ENCODE measurements at regions not wholly inside any gene's neighbourhood (a gene's known extent, or its start where the extent isn't known, plus 50 kb on each side); places are given as distances from the start of the nearest gene placed in this dataset.

DNA sequence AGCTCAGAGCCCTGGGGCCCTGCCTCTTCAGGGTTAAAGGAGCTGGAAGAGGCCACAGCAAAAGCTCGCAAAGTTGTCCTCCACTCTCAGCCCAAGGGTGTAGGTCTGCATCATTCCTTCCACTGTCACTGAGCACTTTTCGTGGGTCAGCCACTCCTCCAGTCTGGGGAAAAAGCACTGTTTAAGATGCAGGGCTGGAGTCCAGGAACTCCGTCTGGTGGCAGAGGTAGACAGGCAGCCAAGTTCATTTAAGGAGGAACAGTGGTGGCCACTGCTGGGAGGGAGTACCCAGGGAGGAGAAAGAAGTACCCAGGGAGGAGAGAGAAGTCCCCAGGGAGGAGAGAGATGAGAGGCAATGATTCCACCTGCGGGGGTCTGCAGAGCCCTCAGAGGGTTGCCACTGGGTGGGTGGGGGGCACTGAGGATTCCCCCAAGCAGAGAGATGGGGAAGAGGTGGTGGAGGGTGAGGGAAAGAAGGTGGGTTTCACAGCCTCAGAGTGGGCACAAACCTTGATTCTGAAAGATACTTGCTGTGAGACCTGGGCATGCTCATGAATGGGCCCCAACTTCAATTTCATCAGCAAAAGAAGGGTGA, 70.0 kb upstream of the B3GAT1 start:
- Histone ChIP-seq H4K8ac (ENCODE audit: extremely low read depth, insufficient read depth, low read length) (no peak overlapping the region), H4K91ac (replicated peaks; ENCODE audit: insufficient read length, low read length) (no peak overlapping the region), H3K23ac (ENCODE audit: insufficient read length) (no peak overlapping the region), H2BK120ac (replicated peaks; ENCODE audit: low read depth, low read length) (no peak overlapping the region), H3K23me2 (ENCODE audit: low read depth, low read length) (no peaks in the 10 kb centered on the region), H3K36me3 (ENCODE audit: control insufficient read depth in 2 of 4, insufficient read depth in 4 of 4, low read length in 3 of 4) (no peaks in the 10 kb centered on the region), H2BK12ac (ENCODE audit: low read depth, low read length) (no peak overlapping the region), H2AK5ac (ENCODE audit: low read depth, low read length) (no peak overlapping the region), H3K56ac (replicated peaks; ENCODE audit: insufficient read length, low read depth, low read length) (no peak overlapping the region), H3K79me1 (ENCODE audit: low read depth, low read length) (no peaks in the 10 kb centered on the region), H3K79me2 (ENCODE audit: control insufficient read depth in 1 of 2, insufficient read depth in 2 of 2, low read length in 2 of 2) (no peaks in the 10 kb centered on the region), H3K18ac (ENCODE audit: extremely low read depth, low read length) (no peak overlapping the region), H2AFZ (ENCODE audit: low read length) (no peak overlapping the region), H4K5ac (ENCODE audit: insufficient read length, low read depth, low read length) (no peak overlapping the region), H2BK5ac (ENCODE audit: low read depth, low read length) (no peak overlapping the region; the same call in 1 of the 2 replicates), H3K9ac (replicated peaks in 1 of 4; ENCODE audit: extremely low read depth in 1 of 4, low read depth in 3 of 4, low read length in 3 of 4) (no peak overlapping the region), H2BK15ac (ENCODE audit: low read length) (no peak overlapping the region), H3K14ac (ENCODE audit: insufficient read length) (no peak overlapping the region), H3K4me3 (ENCODE audit: extremely low read depth in 1 of 4, insufficient read depth in 2 of 4, low read depth in 3 of 4, low read length in 4 of 4) (no peak overlapping the region), H3K4ac (replicated peaks; ENCODE audit: insufficient read length, low read depth, low read length) (no peak overlapping the region), H3K4me1 (replicated peaks in 1 of 4; ENCODE audit: control insufficient read depth in 3 of 4, insufficient read depth in 4 of 4, low read length in 3 of 4) (peaks cover 3 to 16% (median 9%) of the 10 kb centered on the region in 4 experiments), H2BK20ac (ENCODE audit: low read length) (no peak overlapping the region), H3K9me3 (ENCODE audit: insufficient read depth in 2 of 2, low read depth in 1 of 2, low read length in 1 of 2) (no peaks in the 10 kb centered on the region), H3K4me2 (ENCODE audit: insufficient read depth in 1 of 2, low read depth in 2 of 2, low read length in 2 of 2) (no peak overlapping the region), H3K27ac (ENCODE audit: low read depth, low read length) (no peak overlapping the region), H3K27me3 (replicated peaks in 1 of 4; ENCODE audit: control insufficient read depth in 3 of 4, extremely low read depth in 1 of 4, insufficient read depth in 3 of 4, low read length in 3 of 4) (no peaks in the 10 kb centered on the region), H4K20me1 (replicated peaks in 1 of 2; ENCODE audit: control insufficient read depth in 1 of 2, insufficient read depth in 2 of 2, low read length in 2 of 2) (no peaks in the 10 kb centered on the region)
- CTCF ChIA-PET (ENCODE audit: partially characterized antibody), result no interaction called here
- FAIRE-seq (no peak), DNase-seq (ENCODE audit: low read depth in 1 of 2, low spot score in 2 of 2) (no peak)
- POLR2A ChIA-PET (ENCODE audit: partially characterized antibody), result no interaction called here
- WGBS, 2 experiments (ENCODE audit: extremely low coverage in 1 of 2, insufficient coverage in 1 of 2, insufficient read length in 1 of 2, insufficient replicate concordance in 2 of 2, low coverage in 1 of 2, low lambda C conversion rate in 2 of 2, missing lambda C conversion rate in 1 of 2), result 84% methylated on average over 4 of the region's 4 CpGs; no CpG with 5 or more reads in 1 of the 2 experiments
- TF ChIP-seq HDAC2 (IDR thresholded peaks at IDR 0.05; ENCODE audit: borderline replicate concordance in 1 of 2, low read depth in 2 of 2, low read length in 2 of 2) (no peak), ASH2L (IDR thresholded peaks at IDR 0.05; ENCODE audit: low read length) (no peak), SAP30 (IDR thresholded peaks at IDR 0.05; ENCODE audit: insufficient read depth, insufficient replicate concordance, low read length) (no peak), HDAC6 (IDR thresholded peaks at IDR 0.05; ENCODE audit: low read depth, low read length) (no peak), CEBPB (IDR thresholded peaks at IDR 0.05; ENCODE audit: low read depth, low read length) (no peak), SIRT6 (IDR thresholded peaks at IDR 0.05; ENCODE audit: low read length) (no peak), EZH2 (IDR thresholded peaks at IDR 0.05; ENCODE audit: low read depth, low read length, severe bottlenecking) (no peak), EP300 (IDR thresholded peaks at IDR 0.05; ENCODE audit: borderline replicate concordance in 1 of 2, low read depth in 2 of 2, low read length in 2 of 2) (no peak), POLR2AphosphoS5 (IDR thresholded peaks at IDR 0.05; ENCODE audit: low read depth, low read length) (no peak)
- TF ChIP-seq, protein P1, sequence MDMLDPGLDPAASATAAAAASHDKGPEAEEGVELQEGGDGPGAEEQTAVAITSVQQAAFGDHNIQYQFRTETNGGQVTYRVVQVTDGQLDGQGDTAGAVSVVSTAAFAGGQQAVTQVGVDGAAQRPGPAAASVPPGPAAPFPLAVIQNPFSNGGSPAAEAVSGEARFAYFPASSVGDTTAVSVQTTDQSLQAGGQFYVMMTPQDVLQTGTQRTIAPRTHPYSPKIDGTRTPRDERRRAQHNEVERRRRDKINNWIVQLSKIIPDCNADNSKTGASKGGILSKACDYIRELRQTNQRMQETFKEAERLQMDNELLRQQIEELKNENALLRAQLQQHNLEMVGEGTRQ (IDR thresholded peaks at IDR 0.05; ENCODE audit: low read length), result no peak
- TF ChIP-seq, protein P2, sequence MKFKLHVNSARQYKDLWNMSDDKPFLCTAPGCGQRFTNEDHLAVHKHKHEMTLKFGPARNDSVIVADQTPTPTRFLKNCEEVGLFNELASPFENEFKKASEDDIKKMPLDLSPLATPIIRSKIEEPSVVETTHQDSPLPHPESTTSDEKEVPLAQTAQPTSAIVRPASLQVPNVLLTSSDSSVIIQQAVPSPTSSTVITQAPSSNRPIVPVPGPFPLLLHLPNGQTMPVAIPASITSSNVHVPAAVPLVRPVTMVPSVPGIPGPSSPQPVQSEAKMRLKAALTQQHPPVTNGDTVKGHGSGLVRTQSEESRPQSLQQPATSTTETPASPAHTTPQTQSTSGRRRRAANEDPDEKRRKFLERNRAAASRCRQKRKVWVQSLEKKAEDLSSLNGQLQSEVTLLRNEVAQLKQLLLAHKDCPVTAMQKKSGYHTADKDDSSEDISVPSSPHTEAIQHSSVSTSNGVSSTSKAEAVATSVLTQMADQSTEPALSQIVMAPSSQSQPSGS (IDR thresholded peaks at IDR 0.05; ENCODE audit: low read length), result no peak
